ENCODE measurements at regions not wholly inside any gene's neighbourhood (a gene's known extent, or its start where the extent isn't known, plus 50 kb on each side); places are given as distances from the start of the nearest gene placed in this dataset.

- DNase-seq: no peak
Measured at GRCh38 chr5:91443761-91444467, 60.8 kb upstream of the ARRDC3 start.

GRCh38 chr5:91443023-91443422 is 59.9 kb upstream of the ARRDC3 start:
- DNase-seq: no peak

GRCh38 chr5:91441082-91441481 is 58.0 kb upstream of the ARRDC3 start:
- DNase-seq: no peak

DNA sequence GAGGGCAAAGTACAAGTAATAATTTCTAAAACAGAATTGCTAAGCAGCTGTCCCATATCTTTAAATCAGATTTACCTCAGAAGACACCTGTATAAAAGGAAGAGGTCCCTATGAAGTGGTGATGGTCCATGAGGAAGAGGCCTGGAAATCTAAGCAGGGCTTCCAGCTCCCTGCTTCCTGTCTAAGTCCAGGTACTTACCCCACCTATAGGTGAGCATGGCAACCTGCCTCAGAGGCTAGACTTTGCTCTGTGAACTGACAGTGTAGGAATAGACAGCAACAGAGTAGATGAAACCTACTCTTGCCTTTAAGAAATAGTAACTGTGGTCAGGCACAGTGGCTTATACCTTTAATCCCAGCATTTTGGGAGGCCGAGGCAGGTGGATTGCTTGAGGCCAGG is 55.8 kb upstream of the ARRDC3 start:
- DNase-seq: no peak

GRCh38 chr5:91436241-91436640 is 53.1 kb upstream of the ARRDC3 start:
- DNase-seq: no peak

- DNase-seq: no peak
Measured at GRCh38 chr5:91434348-91434747, 51.2 kb upstream of the ARRDC3 start.

GRCh38 chr5:91433861-91434260 is 50.7 kb upstream of the ARRDC3 start:
- DNase-seq: no peak
